H1 (cell line): ENCODE measurements at regions not wholly inside any gene's neighbourhood (a gene's known extent, or its start where the extent isn't known, plus 50 kb on each side); places are given as distances from the start of the nearest gene placed in this dataset.
A peak's percentile ranks its signal among the peaks of the same experiment; 100 is the strongest.

Experiments
- CTCF ChIA-PET: fragments of 300-600 bp; sonication (Branson Sonifier 250); formaldehyde crosslinking; loops from one replicate; lab custom pipeline; 2021; ENCODE audit not compliant: partially characterized antibody; lab: Charles Lee
- POLR2A ChIA-PET: fragments of 300-600 bp; sonication (Branson Sonifier 250); formaldehyde crosslinking; loops from one replicate; lab custom pipeline; 2021; ENCODE audit warnings: inconsistent platforms; ENCODE audit not compliant: partially characterized antibody; lab: Charles Lee
- DNase-seq, 2 experiments: peaks; one replicate each; pipeline versions ENCODE4 v3.0.0 to v3.0.0-alpha.2; 2010 to 2022; ENCODE audit warnings: low spot score in 2 of 2, low read depth in 1 of 2, mixed read lengths in 1 of 2
- FAIRE-seq: peaks from 2 replicates; lab custom pipeline; 2011; peaks lifted over from hg19 to GRCh38; lab: Jason Lieb, UNC
- H2AFZ ChIP-seq: 2 replicates; pipeline ENCODE4 v1.8.1; 2012; ENCODE audit warnings: low read length, inconsistent platforms
- H2AK5ac ChIP-seq: 2 replicates; pipeline ENCODE4 v1.6.1; 2013; ENCODE audit warnings: low read depth, low read length
- H2BK120ac ChIP-seq: replicated peaks from 2 replicates; pipeline ENCODE3; 2013; ENCODE audit warnings: low read depth, low read length, inconsistent platforms
- H2BK12ac ChIP-seq: 2 replicates; pipeline ENCODE4 v1.6.1; 2013; ENCODE audit warnings: low read depth, low read length
- H2BK15ac ChIP-seq: 2 replicates; pipeline ENCODE4 v1.6.1; 2013; ENCODE audit warnings: low read length
- H2BK20ac ChIP-seq: 2 replicates; pipeline ENCODE4 v1.6.1; 2013; ENCODE audit warnings: low read length
- H2BK5ac ChIP-seq: 2 replicates; pipeline ENCODE4 v1.6.1; 2013; ENCODE audit warnings: low read depth, low read length
- H3K14ac ChIP-seq: 2 replicates; pipeline ENCODE4 v1.6.1; 2013; ENCODE audit warnings: inconsistent platforms; ENCODE audit not compliant: insufficient read length
- H3K18ac ChIP-seq: 2 replicates; pipeline ENCODE4 v1.6.1; 2013; ENCODE audit warnings: low read length; ENCODE audit errors: extremely low read depth
- H3K23ac ChIP-seq: 2 replicates; pipeline ENCODE4 v1.6.1; 2013; ENCODE audit warnings: inconsistent platforms; ENCODE audit not compliant: insufficient read length
- H3K23me2 ChIP-seq: 2 replicates; pipeline ENCODE4 v1.6.1; 2013; ENCODE audit warnings: low read depth, low read length
- H3K27ac ChIP-seq: 2 replicates; pipeline ENCODE4 v1.6.1; 2011; ENCODE audit warnings: low read depth, low read length, inconsistent platforms
- H3K27me3 ChIP-seq, 4 experiments: replicated peaks in 1 of 4; 1 replicate in 1 of 4; 2 replicates in 3 of 4; pipeline versions ENCODE4 v1.6.1 to v1.8.1; 2011 to 2013; ENCODE audit warnings: low read length in 3 of 4, mild to moderate bottlenecking in 3 of 4, inconsistent platforms in 2 of 4, mixed read lengths in 2 of 4, moderate library complexity in 1 of 4; ENCODE audit not compliant: control insufficient read depth in 3 of 4, insufficient read depth in 3 of 4; ENCODE audit errors: extremely low read depth in 1 of 4
- H3K36me3 ChIP-seq, 4 experiments: 2 replicates each; pipeline versions ENCODE4 v1.6.1 to v1.8.1; 2011 to 2013; ENCODE audit warnings: mild to moderate bottlenecking in 4 of 4, low read length in 3 of 4, moderate library complexity in 2 of 4, control low read depth in 1 of 4, inconsistent platforms in 1 of 4; ENCODE audit not compliant: insufficient read depth in 4 of 4, control insufficient read depth in 2 of 4
- H3K4ac ChIP-seq: replicated peaks from 2 replicates; pipeline ENCODE3; 2013; ENCODE audit warnings: low read length, low read depth, mixed read lengths, inconsistent platforms; ENCODE audit not compliant: insufficient read length
- H3K4me1 ChIP-seq, 4 experiments: replicated peaks in 1 of 4; 1 replicate in 1 of 4; 2 replicates in 3 of 4; pipeline versions ENCODE4 v1.6.1 to v1.8.1; 2011 to 2013; ENCODE audit warnings: low read length in 3 of 4, inconsistent platforms in 2 of 4, mixed read lengths in 1 of 4; ENCODE audit not compliant: insufficient read depth in 4 of 4, control insufficient read depth in 3 of 4
- H3K4me2 ChIP-seq, 2 experiments: 2 replicates each; pipeline versions ENCODE4 v1.6.1 to v1.8.1; 2011 to 2013; ENCODE audit warnings: low read depth in 2 of 2, low read length in 2 of 2, control low read depth in 1 of 2, inconsistent platforms in 1 of 2, mild to moderate bottlenecking in 1 of 2; ENCODE audit not compliant: insufficient read depth in 1 of 2
- H3K4me3 ChIP-seq, 4 experiments: fragments of 200-600, 300-600 bp in 1 of 4; sonication (generic), shearing (Covaris generic), sonication (Bioruptor Twin) in 1 of 4; 2 replicates each; pipeline versions ENCODE4 v1.5.1 to v1.8.1; 2011 to 2016; ENCODE audit warnings: low read length in 4 of 4, low read depth in 3 of 4, control low read depth in 2 of 4, inconsistent platforms in 2 of 4, mild to moderate bottlenecking in 2 of 4, mixed read lengths in 1 of 4, moderate library complexity in 1 of 4; ENCODE audit not compliant: insufficient read depth in 2 of 4; ENCODE audit errors: extremely low read depth in 1 of 4
- H3K56ac ChIP-seq: replicated peaks from 2 replicates; pipeline ENCODE3; 2013; ENCODE audit warnings: low read depth, mild to moderate bottlenecking, mixed read lengths, low read length, inconsistent platforms; ENCODE audit not compliant: insufficient read length
- H3K79me1 ChIP-seq: 2 replicates; pipeline ENCODE4 v1.6.1; 2013; ENCODE audit warnings: low read depth, low read length, control low read depth
- H3K79me2 ChIP-seq, 2 experiments: 2 replicates each; pipeline versions ENCODE4 v1.6.1 to v1.8.1; 2012 to 2013; ENCODE audit warnings: low read length in 2 of 2, mild to moderate bottlenecking in 2 of 2, inconsistent platforms in 1 of 2; ENCODE audit not compliant: insufficient read depth in 2 of 2, control insufficient read depth in 1 of 2
- H3K9ac ChIP-seq, 4 experiments: replicated peaks in 1 of 4; 1 replicate in 1 of 4; 2 replicates in 3 of 4; pipeline versions ENCODE4 v1.6.1 to v1.8.1; 2011 to 2013; ENCODE audit warnings: low read depth in 3 of 4, low read length in 3 of 4, control low read depth in 2 of 4, mild to moderate bottlenecking in 2 of 4, moderate library complexity in 2 of 4, inconsistent platforms in 1 of 4; ENCODE audit errors: extremely low read depth in 1 of 4
- H3K9me3 ChIP-seq, 2 experiments: 2 replicates each; pipeline versions ENCODE4 v1.6.1 to v1.8.1; 2012 to 2013; ENCODE audit warnings: mild to moderate bottlenecking in 2 of 2, moderate library complexity in 2 of 2, control low read depth in 1 of 2, inconsistent platforms in 1 of 2, low read depth in 1 of 2, low read length in 1 of 2, mixed read lengths in 1 of 2; ENCODE audit not compliant: insufficient read depth in 2 of 2
- H4K20me1 ChIP-seq, 2 experiments: replicated peaks in 1 of 2; 2 replicates each; pipeline versions ENCODE3 to v1.8.1; 2011 to 2013; ENCODE audit warnings: inconsistent platforms in 2 of 2, low read length in 2 of 2, mild to moderate bottlenecking in 1 of 2; ENCODE audit not compliant: insufficient read depth in 2 of 2, control insufficient read depth in 1 of 2
- H4K5ac ChIP-seq: 2 replicates; pipeline ENCODE4 v1.6.1; 2013; ENCODE audit warnings: low read length, low read depth, mixed read lengths, inconsistent platforms; ENCODE audit not compliant: insufficient read length
- H4K8ac ChIP-seq: 2 replicates; pipeline ENCODE4 v1.8.0; 2013; ENCODE audit warnings: mild to moderate bottlenecking, moderate library complexity, low read length, inconsistent platforms; ENCODE audit not compliant: insufficient read depth; ENCODE audit errors: extremely low read depth
- H4K91ac ChIP-seq: replicated peaks from 2 replicates; pipeline ENCODE3; 2013; ENCODE audit warnings: low read length, mixed read lengths, inconsistent platforms; ENCODE audit not compliant: insufficient read length
- CTBP2 ChIP-seq: IDR thresholded peaks from 2 replicates; pipeline ENCODE4 v1.7.0; 2011; ENCODE audit warnings: borderline replicate concordance, mild to moderate bottlenecking, moderate library complexity, mixed read lengths, low read length; ENCODE audit not compliant: insufficient read depth, insufficient read length
- CTCF ChIP-seq, 3 experiments: IDR thresholded peaks; 1 replicate in 2 of 3; 2 replicates in 1 of 3; pipeline versions ENCODE4 v1.5.1 to v1.6.1; 2011; ENCODE audit warnings: low read length in 3 of 3, mild to moderate bottlenecking in 3 of 3, inconsistent platforms in 2 of 3, low read depth in 1 of 3, moderate library complexity in 1 of 3; ENCODE audit not compliant: insufficient read depth in 1 of 3; ENCODE audit errors: control extremely low read depth in 1 of 3
- MAX ChIP-seq: IDR thresholded peaks from 2 replicates; pipeline ENCODE4 v1.6.1; 2012; ENCODE audit warnings: inconsistent platforms
- RAD21 ChIP-seq, 2 experiments: IDR thresholded peaks in 1 of 2; conservative IDR thresholded peaks in 1 of 2; 2 replicates each; pipeline ENCODE4 v1.6.1; 2011; ENCODE audit warnings: low read depth in 2 of 2, low read length in 2 of 2, improper control_type of control experiment in 1 of 2, inconsistent platforms in 1 of 2, mild to moderate bottlenecking in 1 of 2, moderate library complexity in 1 of 2
- SP4 ChIP-seq: IDR thresholded peaks from 2 replicates; pipeline ENCODE4 v1.6.1; 2012; ENCODE audit warnings: low read length, inconsistent platforms
- TAF1 ChIP-seq: IDR thresholded peaks from 2 replicates; pipeline ENCODE4 v1.6.1; 2011; ENCODE audit warnings: mild to moderate bottlenecking, low read depth, low read length
- WGBS, 2 experiments: shearing (Covaris generic) in 1 of 2; methylation state at CpG; one replicate each; pipeline versions ENCODE4 v1.1.6 to v1.1.7; 2013 to 2015; ENCODE audit warnings: low lambda C conversion rate in 2 of 2, mixed read lengths in 2 of 2, inconsistent platforms in 1 of 2, low coverage in 1 of 2, missing lambda C conversion rate in 1 of 2; ENCODE audit not compliant: insufficient replicate concordance in 2 of 2, insufficient coverage in 1 of 2, insufficient read length in 1 of 2; ENCODE audit errors: extremely low coverage in 1 of 2, missing lambda C conversion rate in 1 of 2; 5-methylcytosine and 5-hydroxymethylcytosine counted together

DNA sequence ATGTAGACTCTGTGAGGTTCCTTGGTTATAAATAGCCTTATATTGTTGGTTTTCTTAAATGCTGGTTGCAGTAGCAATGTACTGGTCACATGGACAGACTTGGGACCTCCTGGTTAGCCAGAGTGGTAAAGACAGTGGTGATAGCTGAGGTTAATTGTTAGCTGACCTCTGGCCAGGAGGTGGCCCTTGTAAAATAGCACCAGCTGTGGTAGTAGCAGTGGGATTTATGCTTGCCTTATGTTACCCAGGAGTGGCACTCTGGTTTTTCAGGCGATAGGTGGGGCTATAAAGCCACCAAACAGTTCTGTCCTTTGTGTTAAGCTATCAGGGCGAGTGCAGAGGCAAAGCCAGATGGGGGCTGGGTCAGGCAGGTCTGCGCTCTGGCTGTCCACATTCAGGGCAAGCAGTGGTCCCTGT, 94.8 kb upstream of the SRD5A2 start:
- H2AK5ac ChIP-seq = no peak overlapping the region
- peaks cover 18 to 30% of the 10 kb centered on the region in 2 experiments for H3K9me3 ChIP-seq
- H4K8ac ChIP-seq = no peak overlapping the region
- no peaks in the 10 kb centered on the region for H3K36me3 ChIP-seq
- H3K27me3 ChIP-seq = no peaks in the 10 kb centered on the region
- H4K5ac ChIP-seq = no peak overlapping the region
- no peak overlapping the region for H3K4me3 ChIP-seq
- no peak overlapping the region for H3K9ac ChIP-seq
- no peak overlapping the region for H2BK12ac ChIP-seq
- 45% methylated on average over 3 of the region's 3 CpGs; no CpG with 5 or more reads in 1 of the 2 experiments for WGBS, 2 experiments
- H2BK20ac ChIP-seq = no peak overlapping the region
- H2AFZ ChIP-seq = no peak overlapping the region
- no peak overlapping the region for H4K91ac ChIP-seq
- POLR2A ChIA-PET = no interaction called here
- H3K14ac ChIP-seq = no peak overlapping the region
- CTCF ChIA-PET = interaction anchor here (0.6 to 2.0 kb wide), 3 partner anchors 9 to 13 kb away, joined by 3 to 7 read pairs (median 3); no protein-coding TSS in a partner anchor
- no peak overlapping the region for H2BK15ac ChIP-seq
- H3K79me2 ChIP-seq = no peaks in the 10 kb centered on the region
- no peak overlapping the region; the same call in 1 of the 2 replicates for H2BK5ac ChIP-seq
- H3K18ac ChIP-seq = no peak overlapping the region
- H3K56ac ChIP-seq = no peak overlapping the region
- H3K4me1 ChIP-seq = 0 out of 7 replicates have a peak, but pooled peaks cover 0 to 3% (median 0%) of the 10 kb centered on the region in 4 experiments
- H3K23me2 ChIP-seq = no peaks in the 10 kb centered on the region
- TF ChIP-seq CTCF (IDR thresholded peaks at IDR 0.05; ENCODE audit: control extremely low read depth in 1 of 3, insufficient read depth in 1 of 3, low read depth in 1 of 3, low read length in 3 of 3) = peak in 2 of 3 experiments; percentile 26 to 44; a peak in 3 of 4 replicates
- TF ChIP-seq MAX = no peak
- TF ChIP-seq SP4 = no peak
- no peak for TF ChIP-seq CTBP2
- peak; percentile 46 to 69 for TF ChIP-seq RAD21 (IDR thresholded peaks at IDR 0.05 in 1 of 2, conservative IDR thresholded peaks at IDR 0.05 in 1 of 2; ENCODE audit: low read depth in 2 of 2, low read length in 2 of 2)
- no peak for TF ChIP-seq TAF1
- TF ChIP-seq, all 59 proteins: peak for 2
- no peaks in the 10 kb centered on the region for H3K79me1 ChIP-seq
- H3K27ac ChIP-seq = no peak overlapping the region
- no peak overlapping the region for H3K4ac ChIP-seq
- peak in 1 of 2 experiments; percentile 73 for DNase-seq
- H3K4me2 ChIP-seq = no peak overlapping the region
- no peak overlapping the region for H3K23ac ChIP-seq
- no peaks in the 10 kb centered on the region for H4K20me1 ChIP-seq
- no peak overlapping the region for H2BK120ac ChIP-seq
- no peak for FAIRE-seq
